ENCODE measurements at regions not wholly inside any gene's neighbourhood (a gene's known extent, or its start where the extent isn't known, plus 50 kb on each side); places are given as distances from the start of the nearest gene placed in this dataset.

DNA sequence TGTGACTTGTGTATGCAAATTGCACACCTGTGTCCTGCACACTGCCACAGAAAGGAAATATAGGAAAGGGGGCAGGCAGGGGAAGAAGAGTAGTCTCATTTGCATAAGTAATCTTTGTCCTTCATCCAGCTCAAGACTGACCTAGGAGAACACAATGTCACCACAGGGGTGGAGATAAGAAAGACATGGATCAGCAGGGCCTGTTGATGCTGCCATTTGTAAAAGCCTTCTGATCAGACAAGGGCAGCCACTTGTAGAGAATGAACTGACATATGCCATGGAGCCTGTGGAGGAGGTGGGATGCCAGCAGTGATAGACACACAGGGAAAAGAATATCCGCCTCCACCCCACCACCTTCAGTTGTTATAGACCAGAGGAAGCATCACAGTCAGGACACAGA, 528.9 kb downstream of the HTR7 start:
- Histone ChIP-seq H3K9me3 (ENCODE audit: control extremely low read depth in 1 of 3, control insufficient read depth in 2 of 3, insufficient read depth in 1 of 3, low read length in 2 of 3) (no peaks in the 10 kb centered on the region), H3K4me1 (ENCODE audit: control insufficient read depth in 2 of 2, insufficient read depth in 2 of 2, low read length in 2 of 2) (no peaks in the 10 kb centered on the region), H4K20me1 (ENCODE audit: control insufficient read depth, insufficient read depth, low read length, poor library complexity, severe bottlenecking) (no peaks in the 10 kb centered on the region), H3K4me3 (ENCODE audit: control extremely low read depth in 1 of 5, extremely low read depth in 1 of 5, insufficient read depth in 1 of 5, low read depth in 2 of 5, low read length in 4 of 5) (no peak overlapping the region), H3K27ac (ENCODE audit: low read length in 2 of 2) (no peak overlapping the region), H3K79me2 (ENCODE audit: control insufficient read depth, insufficient read depth, low read length) (no peaks in the 10 kb centered on the region), H3K4me2 (replicated peaks; ENCODE audit: low read depth, low read length, poor library complexity, severe bottlenecking) (no peak overlapping the region), H3K27me3 (replicated peaks in 1 of 4; ENCODE audit: control extremely low read depth in 1 of 4, control insufficient read depth in 3 of 4, insufficient read depth in 4 of 4, low read length in 3 of 4) (no peaks in the 10 kb centered on the region), H3K36me3 (replicated peaks in 1 of 2; ENCODE audit: control extremely low read depth in 1 of 2, control insufficient read depth in 1 of 2, extremely low read depth in 1 of 2, insufficient read depth in 2 of 2, low read length in 1 of 2) (no peaks in the 10 kb centered on the region), H2AFZ (ENCODE audit: insufficient read depth, low read depth, low read length, poor library complexity, severe bottlenecking) (no peak overlapping the region), H3K9ac (ENCODE audit: low read length) (no peak overlapping the region)
- no peaks in the 10 kb centered on the region for H3K9me3 Mint-ChIP-seq (ENCODE audit: insufficient read depth)
- no peak for DNase-seq
- H3K27ac Mint-ChIP-seq: no peak overlapping the region
- H3K4me1 Mint-ChIP-seq: no peaks in the 10 kb centered on the region
- WGBS (ENCODE audit: insufficient coverage): no CpG with 5 or more reads among the region's 1 CpG
- intact Hi-C loops (cut with micrococcal nuclease): no loop called here
- POLR2A ChIA-PET: no interaction called here
- ATAC-seq (ENCODE audit: low read depth): no peak
- H3K27me3 Mint-ChIP-seq: peaks cover 16% of the 10 kb centered on the region
- H3K4me3 Mint-ChIP-seq: no peak overlapping the region
- TF ChIP-seq CTCF (IDR thresholded peaks at IDR 0.05) (no peak), EZH2 (IDR thresholded peaks at IDR 0.05; ENCODE audit: borderline replicate concordance, insufficient read depth, low read depth, low read length, poor library complexity, severe bottlenecking) (no peak)
- CTCF ChIA-PET: no interaction called here

- H3K27ac Mint-ChIP-seq: no peak overlapping the region
- intact Hi-C loops (cut with micrococcal nuclease): no loop called here
- Histone ChIP-seq H3K9me3 (ENCODE audit: control extremely low read depth in 1 of 3, control insufficient read depth in 2 of 3, insufficient read depth in 1 of 3, low read length in 2 of 3) (no peaks in the 10 kb centered on the region), H3K4me2 (replicated peaks; ENCODE audit: low read depth, low read length, poor library complexity, severe bottlenecking) (no peak overlapping the region), H4K20me1 (ENCODE audit: control insufficient read depth, insufficient read depth, low read length, poor library complexity, severe bottlenecking) (no peaks in the 10 kb centered on the region), H3K9ac (ENCODE audit: low read length) (no peak overlapping the region), H3K36me3 (replicated peaks in 1 of 2; ENCODE audit: control extremely low read depth in 1 of 2, control insufficient read depth in 1 of 2, extremely low read depth in 1 of 2, insufficient read depth in 2 of 2, low read length in 1 of 2) (no peaks in the 10 kb centered on the region), H3K4me3 (ENCODE audit: control extremely low read depth in 1 of 5, extremely low read depth in 1 of 5, insufficient read depth in 1 of 5, low read depth in 2 of 5, low read length in 4 of 5) (no peak overlapping the region), H2AFZ (ENCODE audit: insufficient read depth, low read depth, low read length, poor library complexity, severe bottlenecking) (no peak overlapping the region), H3K27ac (ENCODE audit: low read length in 2 of 2) (no peak overlapping the region), H3K79me2 (ENCODE audit: control insufficient read depth, insufficient read depth, low read length) (no peaks in the 10 kb centered on the region), H3K4me1 (ENCODE audit: control insufficient read depth in 2 of 2, insufficient read depth in 2 of 2, low read length in 2 of 2) (no peaks in the 10 kb centered on the region), H3K27me3 (replicated peaks in 1 of 4; ENCODE audit: control extremely low read depth in 1 of 4, control insufficient read depth in 3 of 4, insufficient read depth in 4 of 4, low read length in 3 of 4) (no peaks in the 10 kb centered on the region)
- DNase-seq: no peak
- no CpG with 5 or more reads among the region's 1 CpG for WGBS (ENCODE audit: insufficient coverage)
- H3K9me3 Mint-ChIP-seq (ENCODE audit: insufficient read depth): no peaks in the 10 kb centered on the region
- POLR2A ChIA-PET: no interaction called here
- TF ChIP-seq CTCF (IDR thresholded peaks at IDR 0.05): no peak
- TF ChIP-seq EZH2 (IDR thresholded peaks at IDR 0.05; ENCODE audit: borderline replicate concordance, insufficient read depth, low read depth, low read length, poor library complexity, severe bottlenecking): no peak
- H3K4me3 Mint-ChIP-seq: no peak overlapping the region
- peaks cover 13% of the 10 kb centered on the region for H3K27me3 Mint-ChIP-seq
- CTCF ChIA-PET: no interaction called here
- no peak for ATAC-seq (ENCODE audit: low read depth)
- H3K4me1 Mint-ChIP-seq: no peaks in the 10 kb centered on the region
Measured at GRCh38 chr10:90337316-90337715, 520.5 kb downstream of the HTR7 start.

All from B cell (primary cell).